H1 (cell line): ENCODE measurements at regions not wholly inside any gene's neighbourhood (a gene's known extent, or its start where the extent isn't known, plus 50 kb on each side); places are given as distances from the start of the nearest gene placed in this dataset.

ENCODE experiments used
- CTCF ChIA-PET: fragments of 300-600 bp; sonication (Branson Sonifier 250); formaldehyde crosslinking; loops from one replicate; lab custom pipeline; 2021; ENCODE audit not compliant: partially characterized antibody; lab: Charles Lee
- POLR2A ChIA-PET: fragments of 300-600 bp; sonication (Branson Sonifier 250); formaldehyde crosslinking; loops from one replicate; lab custom pipeline; 2021; ENCODE audit warnings: inconsistent platforms; ENCODE audit not compliant: partially characterized antibody; lab: Charles Lee
- DNase-seq, 2 experiments: peaks; one replicate each; pipeline versions ENCODE4 v3.0.0 to v3.0.0-alpha.2; 2010 to 2022; ENCODE audit warnings: low spot score in 2 of 2, low read depth in 1 of 2, mixed read lengths in 1 of 2
- FAIRE-seq: peaks from 2 replicates; lab custom pipeline; 2011; peaks lifted over from hg19 to GRCh38; lab: Jason Lieb, UNC
- H2AFZ ChIP-seq: 2 replicates; pipeline ENCODE4 v1.8.1; 2012; ENCODE audit warnings: low read length, inconsistent platforms
- H2AK5ac ChIP-seq: 2 replicates; pipeline ENCODE4 v1.6.1; 2013; ENCODE audit warnings: low read depth, low read length
- H2BK120ac ChIP-seq: replicated peaks from 2 replicates; pipeline ENCODE3; 2013; ENCODE audit warnings: low read depth, low read length, inconsistent platforms
- H2BK12ac ChIP-seq: 2 replicates; pipeline ENCODE4 v1.6.1; 2013; ENCODE audit warnings: low read depth, low read length
- H2BK15ac ChIP-seq: 2 replicates; pipeline ENCODE4 v1.6.1; 2013; ENCODE audit warnings: low read length
- H2BK20ac ChIP-seq: 2 replicates; pipeline ENCODE4 v1.6.1; 2013; ENCODE audit warnings: low read length
- H2BK5ac ChIP-seq: 2 replicates; pipeline ENCODE4 v1.6.1; 2013; ENCODE audit warnings: low read depth, low read length
- H3K14ac ChIP-seq: 2 replicates; pipeline ENCODE4 v1.6.1; 2013; ENCODE audit warnings: inconsistent platforms; ENCODE audit not compliant: insufficient read length
- H3K18ac ChIP-seq: 2 replicates; pipeline ENCODE4 v1.6.1; 2013; ENCODE audit warnings: low read length; ENCODE audit errors: extremely low read depth
- H3K23ac ChIP-seq: 2 replicates; pipeline ENCODE4 v1.6.1; 2013; ENCODE audit warnings: inconsistent platforms; ENCODE audit not compliant: insufficient read length
- H3K23me2 ChIP-seq: 2 replicates; pipeline ENCODE4 v1.6.1; 2013; ENCODE audit warnings: low read depth, low read length
- H3K27ac ChIP-seq: 2 replicates; pipeline ENCODE4 v1.6.1; 2011; ENCODE audit warnings: low read depth, low read length, inconsistent platforms
- H3K27me3 ChIP-seq, 4 experiments: replicated peaks in 1 of 4; 1 replicate in 1 of 4; 2 replicates in 3 of 4; pipeline versions ENCODE4 v1.6.1 to v1.8.1; 2011 to 2013; ENCODE audit warnings: low read length in 3 of 4, mild to moderate bottlenecking in 3 of 4, inconsistent platforms in 2 of 4, mixed read lengths in 2 of 4, moderate library complexity in 1 of 4; ENCODE audit not compliant: control insufficient read depth in 3 of 4, insufficient read depth in 3 of 4; ENCODE audit errors: extremely low read depth in 1 of 4
- H3K36me3 ChIP-seq, 4 experiments: 2 replicates each; pipeline versions ENCODE4 v1.6.1 to v1.8.1; 2011 to 2013; ENCODE audit warnings: mild to moderate bottlenecking in 4 of 4, low read length in 3 of 4, moderate library complexity in 2 of 4, control low read depth in 1 of 4, inconsistent platforms in 1 of 4; ENCODE audit not compliant: insufficient read depth in 4 of 4, control insufficient read depth in 2 of 4
- H3K4ac ChIP-seq: replicated peaks from 2 replicates; pipeline ENCODE3; 2013; ENCODE audit warnings: low read length, low read depth, mixed read lengths, inconsistent platforms; ENCODE audit not compliant: insufficient read length
- H3K4me1 ChIP-seq, 4 experiments: replicated peaks in 1 of 4; 1 replicate in 1 of 4; 2 replicates in 3 of 4; pipeline versions ENCODE4 v1.6.1 to v1.8.1; 2011 to 2013; ENCODE audit warnings: low read length in 3 of 4, inconsistent platforms in 2 of 4, mixed read lengths in 1 of 4; ENCODE audit not compliant: insufficient read depth in 4 of 4, control insufficient read depth in 3 of 4
- H3K4me2 ChIP-seq, 2 experiments: 2 replicates each; pipeline versions ENCODE4 v1.6.1 to v1.8.1; 2011 to 2013; ENCODE audit warnings: low read depth in 2 of 2, low read length in 2 of 2, control low read depth in 1 of 2, inconsistent platforms in 1 of 2, mild to moderate bottlenecking in 1 of 2; ENCODE audit not compliant: insufficient read depth in 1 of 2
- H3K4me3 ChIP-seq, 4 experiments: fragments of 200-600, 300-600 bp in 1 of 4; sonication (generic), shearing (Covaris generic), sonication (Bioruptor Twin) in 1 of 4; 2 replicates each; pipeline versions ENCODE4 v1.5.1 to v1.8.1; 2011 to 2016; ENCODE audit warnings: low read length in 4 of 4, low read depth in 3 of 4, control low read depth in 2 of 4, inconsistent platforms in 2 of 4, mild to moderate bottlenecking in 2 of 4, mixed read lengths in 1 of 4, moderate library complexity in 1 of 4; ENCODE audit not compliant: insufficient read depth in 2 of 4; ENCODE audit errors: extremely low read depth in 1 of 4
- H3K56ac ChIP-seq: replicated peaks from 2 replicates; pipeline ENCODE3; 2013; ENCODE audit warnings: low read depth, mild to moderate bottlenecking, mixed read lengths, low read length, inconsistent platforms; ENCODE audit not compliant: insufficient read length
- H3K79me1 ChIP-seq: 2 replicates; pipeline ENCODE4 v1.6.1; 2013; ENCODE audit warnings: low read depth, low read length, control low read depth
- H3K79me2 ChIP-seq, 2 experiments: 2 replicates each; pipeline versions ENCODE4 v1.6.1 to v1.8.1; 2012 to 2013; ENCODE audit warnings: low read length in 2 of 2, mild to moderate bottlenecking in 2 of 2, inconsistent platforms in 1 of 2; ENCODE audit not compliant: insufficient read depth in 2 of 2, control insufficient read depth in 1 of 2
- H3K9ac ChIP-seq, 4 experiments: replicated peaks in 1 of 4; 1 replicate in 1 of 4; 2 replicates in 3 of 4; pipeline versions ENCODE4 v1.6.1 to v1.8.1; 2011 to 2013; ENCODE audit warnings: low read depth in 3 of 4, low read length in 3 of 4, control low read depth in 2 of 4, mild to moderate bottlenecking in 2 of 4, moderate library complexity in 2 of 4, inconsistent platforms in 1 of 4; ENCODE audit errors: extremely low read depth in 1 of 4
- H3K9me3 ChIP-seq, 2 experiments: 2 replicates each; pipeline versions ENCODE4 v1.6.1 to v1.8.1; 2012 to 2013; ENCODE audit warnings: mild to moderate bottlenecking in 2 of 2, moderate library complexity in 2 of 2, control low read depth in 1 of 2, inconsistent platforms in 1 of 2, low read depth in 1 of 2, low read length in 1 of 2, mixed read lengths in 1 of 2; ENCODE audit not compliant: insufficient read depth in 2 of 2
- H4K20me1 ChIP-seq, 2 experiments: replicated peaks in 1 of 2; 2 replicates each; pipeline versions ENCODE3 to v1.8.1; 2011 to 2013; ENCODE audit warnings: inconsistent platforms in 2 of 2, low read length in 2 of 2, mild to moderate bottlenecking in 1 of 2; ENCODE audit not compliant: insufficient read depth in 2 of 2, control insufficient read depth in 1 of 2
- H4K5ac ChIP-seq: 2 replicates; pipeline ENCODE4 v1.6.1; 2013; ENCODE audit warnings: low read length, low read depth, mixed read lengths, inconsistent platforms; ENCODE audit not compliant: insufficient read length
- H4K8ac ChIP-seq: 2 replicates; pipeline ENCODE4 v1.8.0; 2013; ENCODE audit warnings: mild to moderate bottlenecking, moderate library complexity, low read length, inconsistent platforms; ENCODE audit not compliant: insufficient read depth; ENCODE audit errors: extremely low read depth
- H4K91ac ChIP-seq: replicated peaks from 2 replicates; pipeline ENCODE3; 2013; ENCODE audit warnings: low read length, mixed read lengths, inconsistent platforms; ENCODE audit not compliant: insufficient read length
- BCL11A ChIP-seq, 2 experiments: IDR thresholded peaks; one replicate each; pipeline ENCODE4 v1.6.1; 2011; ENCODE audit warnings: low read depth in 2 of 2, low read length in 2 of 2, mild to moderate bottlenecking in 2 of 2
- WGBS, 2 experiments: shearing (Covaris generic) in 1 of 2; methylation state at CpG; one replicate each; pipeline versions ENCODE4 v1.1.6 to v1.1.7; 2013 to 2015; ENCODE audit warnings: low lambda C conversion rate in 2 of 2, mixed read lengths in 2 of 2, inconsistent platforms in 1 of 2, low coverage in 1 of 2, missing lambda C conversion rate in 1 of 2; ENCODE audit not compliant: insufficient replicate concordance in 2 of 2, insufficient coverage in 1 of 2, insufficient read length in 1 of 2; ENCODE audit errors: extremely low coverage in 1 of 2, missing lambda C conversion rate in 1 of 2; 5-methylcytosine and 5-hydroxymethylcytosine counted together

- H4K91ac ChIP-seq: no peak overlapping the region
- no peak for DNase-seq
- no peaks in the 10 kb centered on the region for H3K27me3 ChIP-seq
- no peaks in the 10 kb centered on the region for H3K9me3 ChIP-seq
- no peak overlapping the region for H2BK15ac ChIP-seq
- H2BK120ac ChIP-seq: no peak overlapping the region
- H2BK5ac ChIP-seq: no peak overlapping the region
- H2AK5ac ChIP-seq: no peak overlapping the region
- CTCF ChIA-PET: no interaction called here
- H3K27ac ChIP-seq: no peak overlapping the region
- no peak overlapping the region for H3K4ac ChIP-seq
- H3K18ac ChIP-seq: no peak overlapping the region
- 92% methylated on average over 2 of the region's 2 CpGs; no CpG with 5 or more reads in 1 of the 2 experiments for WGBS, 2 experiments
- H4K5ac ChIP-seq: no peak overlapping the region
- H4K20me1 ChIP-seq: no peaks in the 10 kb centered on the region
- no peak overlapping the region for H2BK12ac ChIP-seq
- no peak overlapping the region for H4K8ac ChIP-seq
- no peak overlapping the region for H3K14ac ChIP-seq
- H2BK20ac ChIP-seq: no peak overlapping the region
- H3K4me1 ChIP-seq: no peaks in the 10 kb centered on the region
- H3K79me1 ChIP-seq: no peaks in the 10 kb centered on the region
- H3K9ac ChIP-seq: no peak overlapping the region
- no peaks in the 10 kb centered on the region for H3K23me2 ChIP-seq
- TF ChIP-seq BCL11A (IDR thresholded peaks at IDR 0.05; ENCODE audit: low read depth in 2 of 2, low read length in 2 of 2): no peak
- TF ChIP-seq, all 59 proteins: peak for 0
- Histone ChIP-seq H3K36me3 (no peaks in the 10 kb centered on the region), H3K23ac (no peak overlapping the region), H3K79me2 (no peaks in the 10 kb centered on the region), H3K4me3 (no peak overlapping the region), H2AFZ (0 out of 2 replicates have a peak overlapping the region, but pooled peaks have one; percentile 2), H3K56ac (no peak overlapping the region), H3K4me2 (no peak overlapping the region)
- POLR2A ChIA-PET: no interaction called here
- FAIRE-seq: no peak
These were observed 599.0 kb downstream of the TRAM1L1 start for GRCh38 chr4:116486401-116486800.
